GM18520 (cell line): ENCODE measurements at regions not wholly inside any gene's neighbourhood (a gene's known extent, or its start where the extent isn't known, plus 50 kb on each side); places are given as distances from the start of the nearest gene placed in this dataset.

Experiments used
- ATAC-seq: cut with Tn5 transposase; IDR thresholded peaks from one replicate; pipeline ENCODE4 v1.9.1; 2021; ENCODE audit not compliant: unreplicated experiment

DNA sequence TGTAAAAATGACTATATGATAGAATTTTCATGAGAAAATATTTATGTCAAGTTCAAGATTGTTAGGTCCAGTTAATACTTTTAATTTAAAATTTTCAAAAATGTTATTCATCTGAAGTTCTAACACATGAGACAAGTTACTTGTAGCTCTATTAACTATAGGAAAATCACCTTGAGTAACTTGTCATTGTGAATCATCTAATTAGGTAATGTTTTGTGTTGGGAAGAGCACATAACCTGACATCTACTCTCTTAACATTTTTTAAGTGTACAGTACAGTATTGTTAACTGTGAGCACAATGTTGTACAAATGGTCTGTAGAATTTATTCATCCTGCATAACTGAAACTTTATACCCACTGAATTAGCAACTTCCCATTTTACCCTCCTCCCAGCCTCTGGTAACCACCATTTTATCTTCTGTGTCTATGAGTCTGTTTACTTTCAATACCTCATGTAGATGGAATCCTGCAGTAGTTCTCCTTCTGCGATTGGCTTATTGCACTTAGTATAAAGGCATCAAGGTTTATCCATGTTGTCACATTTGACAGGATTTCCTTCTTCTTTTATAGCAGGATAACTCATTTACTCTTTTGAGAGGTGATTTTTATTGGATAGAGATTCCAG is 54.6 kb downstream of the ARL4A start:
- no peak for ATAC-seq

- no peak for ATAC-seq
These were observed 58.8 kb downstream of the ARL4A start for GRCh38 chr7:12746211-12746610.

GRCh38 chr7:12747687-12748306 is 60.4 kb downstream of the ARL4A start:
- ATAC-seq: no peak

DNA sequence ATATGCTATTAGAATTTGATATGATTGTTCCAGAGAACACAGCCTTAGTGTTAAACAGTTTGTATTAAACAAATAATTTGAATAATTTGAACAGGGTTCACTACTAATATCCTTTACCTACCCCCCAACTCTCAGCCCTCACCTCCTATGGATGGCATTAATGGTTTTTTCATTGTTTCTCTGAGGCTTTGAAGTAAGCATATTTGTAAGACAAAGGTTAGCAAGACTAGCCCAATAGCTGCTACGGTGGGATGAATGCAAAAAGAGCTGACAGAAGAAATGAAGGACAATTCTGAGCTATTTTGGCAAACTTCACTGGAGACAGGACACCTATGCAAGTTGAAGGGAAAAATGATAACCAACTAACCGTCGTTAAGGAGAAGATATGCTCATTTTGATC is 61.6 kb downstream of the ARL4A start:
- no peak for ATAC-seq

DNA sequence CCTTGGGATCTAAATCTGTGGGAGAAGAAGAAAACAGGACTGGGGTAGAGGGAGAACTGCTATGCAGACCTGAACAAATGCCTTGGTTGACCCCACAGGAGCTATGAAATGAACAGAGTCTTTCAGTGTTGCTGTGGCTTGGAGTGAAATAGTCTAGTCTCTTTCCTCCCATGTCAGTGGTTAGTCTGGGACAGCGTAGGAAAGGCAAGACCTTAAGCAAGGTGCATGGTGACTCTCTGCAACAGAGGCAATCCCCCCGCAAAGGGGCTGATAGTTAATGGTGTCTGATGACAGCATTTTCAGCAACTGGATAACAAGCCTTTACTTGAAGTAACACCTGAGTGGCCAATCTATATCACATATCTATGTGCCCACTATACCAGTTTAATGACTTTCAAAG is 62.3 kb downstream of the ARL4A start:
- ATAC-seq: no peak

GRCh38 chr7:12751764-12752163 is 64.3 kb downstream of the ARL4A start:
- ATAC-seq: no peak

GRCh38 chr7:12754179-12754578 is 66.7 kb downstream of the ARL4A start:
- ATAC-seq: no peak

DNA sequence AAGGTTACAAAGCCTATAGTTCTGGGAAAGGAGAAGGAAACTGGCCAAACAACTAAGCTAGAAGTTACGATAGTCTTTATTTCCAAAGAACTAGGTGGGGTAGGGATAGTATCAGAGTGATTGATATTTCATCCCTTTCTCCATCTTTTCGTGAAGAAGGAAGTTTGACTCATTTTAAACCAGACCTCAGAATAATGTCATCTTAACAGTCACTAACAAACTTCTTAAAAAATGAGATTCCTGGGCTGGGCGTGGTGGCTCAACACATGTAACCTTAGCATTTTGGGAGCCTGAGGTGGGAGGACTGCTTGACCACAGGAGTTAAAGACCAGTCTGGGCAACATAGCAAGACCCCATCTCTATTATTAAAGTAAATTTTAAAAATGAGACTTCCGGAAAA is 69.4 kb downstream of the ARL4A start:
- ATAC-seq: no peak

DNA sequence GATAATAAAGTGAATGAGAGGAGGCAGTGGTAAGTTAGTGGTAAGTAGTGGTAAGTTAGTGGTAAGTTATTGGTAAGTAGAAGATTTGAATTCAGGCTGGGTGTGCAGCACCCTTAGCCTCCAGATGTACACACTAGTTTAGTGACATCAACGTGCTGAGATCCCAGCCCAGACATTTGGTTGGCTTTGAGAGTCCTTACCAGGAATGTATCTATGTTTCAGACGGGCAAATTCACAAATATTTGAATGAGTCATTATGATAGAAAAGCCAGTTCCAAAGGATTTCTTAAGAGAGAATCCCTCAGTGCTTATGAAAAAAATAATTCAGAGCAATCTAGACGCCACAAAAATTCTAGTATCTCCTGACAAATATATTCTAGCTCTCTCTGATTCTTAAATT is 70.0 kb downstream of the ARL4A start:
- no peak for ATAC-seq

DNA sequence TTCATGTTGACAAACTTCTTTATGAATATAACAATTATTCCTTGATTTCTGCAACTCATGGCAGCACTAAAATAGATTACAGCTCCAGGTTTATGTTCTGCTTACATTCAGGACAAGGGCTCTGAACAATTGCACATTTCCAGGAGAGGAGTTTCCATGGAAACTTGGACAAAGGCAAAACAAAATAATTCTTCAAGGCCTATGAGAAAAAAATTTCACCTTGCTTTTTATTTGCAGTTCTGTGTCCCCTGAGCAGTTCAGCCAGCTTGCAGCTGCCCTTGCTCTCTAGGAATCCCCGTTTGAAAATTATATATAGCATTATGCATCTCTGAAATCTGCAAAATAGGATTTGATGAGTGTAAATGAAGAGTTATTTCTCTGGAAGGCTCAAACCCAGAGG is 71.7 kb downstream of the ARL4A start:
- ATAC-seq: no peak

DNA sequence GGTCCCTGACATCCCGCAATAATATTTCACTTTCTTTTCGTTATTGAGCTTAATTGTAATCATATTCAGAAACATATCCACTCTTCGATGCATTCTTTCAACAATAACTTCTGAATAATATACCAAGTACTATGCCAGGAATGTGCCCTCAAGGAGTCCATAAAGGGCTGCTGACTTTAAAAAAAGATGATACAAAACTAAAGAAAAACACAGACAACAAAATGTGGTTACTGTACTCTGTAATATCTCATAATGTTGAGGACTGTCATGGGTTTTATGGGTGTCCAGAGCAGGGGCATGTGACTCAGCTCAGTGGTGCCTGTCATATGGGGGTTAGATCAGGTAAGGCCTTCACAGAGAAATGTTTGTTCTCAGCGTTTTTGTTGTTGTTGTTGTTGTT is 73.7 kb downstream of the ARL4A start:
- ATAC-seq: no peak

GRCh38 chr7:12761691-12762090 is 74.3 kb downstream of the ARL4A start:
- no peak for ATAC-seq

DNA sequence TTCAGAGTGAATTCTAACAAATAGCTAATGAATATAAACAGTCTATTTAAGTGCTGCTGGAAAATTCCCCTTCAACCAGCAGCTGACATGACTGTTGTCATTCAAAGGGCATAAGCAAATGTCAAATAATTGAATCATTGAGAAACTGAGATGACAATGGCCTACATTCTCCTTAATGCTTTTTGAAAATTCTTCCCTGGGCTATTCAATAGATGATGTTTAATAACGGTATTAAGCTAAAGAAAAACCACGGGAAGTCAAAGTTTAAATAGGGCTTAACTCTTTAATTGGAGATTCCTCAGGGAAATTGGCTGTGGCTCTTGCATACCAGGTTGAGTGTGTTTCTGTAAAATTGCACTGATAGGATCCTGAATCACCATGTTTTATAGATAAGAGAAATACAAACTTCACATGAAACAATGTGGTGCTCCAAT is 77.0 kb downstream of the ARL4A start:
- ATAC-seq: no peak

DNA sequence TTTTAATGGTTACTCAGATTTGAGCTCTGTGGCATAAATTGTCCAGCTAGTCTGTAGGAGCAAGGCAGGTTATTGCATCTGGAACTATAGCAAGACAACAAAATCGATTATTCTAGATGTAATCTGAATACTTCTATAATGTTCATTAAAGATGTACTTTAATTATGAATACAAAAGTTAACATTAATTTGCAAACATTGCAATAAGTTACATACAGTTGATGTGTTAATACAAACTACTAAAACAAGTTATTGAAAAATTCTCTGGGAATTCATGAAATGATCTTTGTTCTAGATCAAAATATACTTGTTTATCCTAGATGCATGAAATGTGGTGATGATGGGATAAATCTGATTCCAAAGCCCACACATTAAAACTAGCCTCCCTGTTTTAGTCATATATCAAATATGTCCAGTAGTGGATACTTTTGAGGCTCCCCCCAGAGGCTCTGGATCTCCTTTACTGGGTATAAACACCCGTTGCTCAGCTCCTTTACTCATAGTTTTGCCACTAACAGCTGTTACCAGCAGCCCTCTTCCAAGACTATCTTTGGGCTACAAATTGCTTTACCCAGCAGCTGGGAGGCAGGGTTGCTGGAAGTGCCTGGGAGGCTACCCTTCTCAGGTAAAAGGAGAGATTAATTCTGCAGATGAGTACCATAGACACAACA is 78.1 kb downstream of the ARL4A start:
- no peak for ATAC-seq

DNA sequence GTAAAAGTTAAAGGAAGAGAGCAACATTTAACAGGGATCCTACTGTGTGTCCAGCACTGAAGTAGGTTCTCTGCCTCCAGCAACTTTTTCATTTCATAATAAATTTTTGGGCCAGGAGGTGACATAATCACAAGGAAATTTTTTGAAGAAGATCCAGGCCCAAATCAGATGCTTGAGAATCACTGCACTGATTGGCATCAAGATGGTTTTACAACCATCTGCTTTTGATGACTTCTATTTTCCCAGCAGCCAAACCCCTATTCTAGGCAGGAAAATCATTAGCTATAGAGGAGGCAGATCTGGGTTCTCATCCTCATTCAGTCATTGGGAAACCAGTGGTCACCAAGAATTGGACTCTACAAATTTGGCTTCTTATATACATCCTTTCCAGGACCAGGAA is 79.0 kb downstream of the ARL4A start:
- ATAC-seq: no peak

- ATAC-seq: no peak
These were observed 81.5 kb downstream of the ARL4A start for GRCh38 chr7:12768948-12769347.

DNA sequence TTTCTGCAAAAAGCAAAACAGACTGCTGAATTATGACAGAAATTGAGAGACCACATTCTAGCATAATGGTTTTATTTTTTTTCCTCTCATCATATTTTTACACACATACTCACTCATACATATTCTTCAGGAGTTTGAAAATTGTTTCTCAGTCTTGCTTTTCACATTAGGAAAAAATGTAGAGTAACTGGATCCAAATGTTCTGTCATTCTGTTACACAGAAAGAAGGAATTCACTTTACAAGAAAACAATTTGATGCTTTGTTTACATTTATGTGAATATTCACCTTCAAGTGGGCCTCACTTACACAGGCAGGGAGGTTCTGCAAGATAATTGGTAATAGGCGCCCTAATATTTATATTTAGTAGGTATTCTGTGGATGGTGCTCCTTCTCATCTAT is 82.0 kb downstream of the ARL4A start:
- no peak for ATAC-seq

- ATAC-seq: no peak
These were observed 83.0 kb downstream of the ARL4A start for GRCh38 chr7:12770227-12770975.

DNA sequence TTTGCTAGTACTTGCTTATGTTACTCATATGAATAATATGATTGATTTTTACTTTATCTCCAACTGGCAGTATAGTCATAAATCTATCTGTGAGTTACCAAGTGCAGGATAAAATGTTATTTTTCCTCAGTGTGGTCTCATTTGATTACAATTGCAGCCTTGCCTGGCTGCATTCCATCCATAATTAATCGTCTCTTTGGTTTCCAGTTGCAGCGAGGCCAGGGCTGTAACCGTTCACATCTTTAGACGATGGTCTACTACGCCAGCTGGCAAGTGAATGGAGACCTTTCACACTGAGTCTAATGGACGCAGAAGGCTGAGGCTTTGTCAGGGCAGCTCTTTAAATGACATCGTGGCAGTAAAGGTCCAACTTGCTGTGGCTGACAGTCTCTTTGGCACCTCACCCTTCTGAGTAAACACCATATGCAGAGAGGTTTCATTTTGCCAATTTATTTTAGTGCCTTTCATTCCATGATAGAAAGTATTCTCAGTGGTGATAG is 84.0 kb downstream of the ARL4A start:
- ATAC-seq: no peak

DNA sequence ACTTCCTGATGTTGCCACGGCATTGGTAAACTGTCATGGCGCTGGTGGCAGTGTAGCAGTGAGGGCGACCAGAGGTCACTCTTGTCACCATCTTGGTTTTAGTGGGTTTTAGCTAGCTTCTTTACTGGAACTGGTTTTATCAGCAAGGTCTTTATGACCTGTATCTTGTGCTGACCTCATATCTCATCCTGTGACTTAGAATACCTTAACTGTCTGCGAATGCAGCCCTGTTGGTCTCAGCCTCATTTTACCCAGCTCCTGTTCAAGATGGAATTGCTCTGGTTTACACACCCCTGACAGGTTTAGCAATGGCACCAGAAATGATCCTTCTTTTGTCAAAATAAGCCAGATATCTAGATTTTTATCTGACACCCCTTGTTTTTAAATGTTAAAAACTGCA is 85.3 kb downstream of the ARL4A start:
- no peak for ATAC-seq

DNA sequence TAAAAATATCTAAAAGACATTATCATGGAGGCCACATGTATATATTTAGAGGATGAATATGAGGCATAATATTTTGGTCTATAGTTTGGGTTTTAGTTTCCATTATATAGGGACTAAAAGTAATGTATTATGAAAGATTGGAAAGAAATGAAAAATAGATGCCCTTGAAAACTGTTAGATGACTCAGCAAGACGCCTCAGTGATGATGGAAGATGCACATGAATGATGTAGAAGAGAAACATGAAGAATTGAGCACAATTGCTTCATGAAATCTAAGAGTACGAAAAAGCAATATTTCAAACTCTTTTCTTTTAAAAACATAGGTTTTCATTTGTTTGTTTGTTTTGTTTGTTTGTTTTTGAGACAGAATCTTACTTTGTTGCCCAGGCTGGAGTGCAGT is 89.8 kb downstream of the ARL4A start:
- ATAC-seq: no peak

DNA sequence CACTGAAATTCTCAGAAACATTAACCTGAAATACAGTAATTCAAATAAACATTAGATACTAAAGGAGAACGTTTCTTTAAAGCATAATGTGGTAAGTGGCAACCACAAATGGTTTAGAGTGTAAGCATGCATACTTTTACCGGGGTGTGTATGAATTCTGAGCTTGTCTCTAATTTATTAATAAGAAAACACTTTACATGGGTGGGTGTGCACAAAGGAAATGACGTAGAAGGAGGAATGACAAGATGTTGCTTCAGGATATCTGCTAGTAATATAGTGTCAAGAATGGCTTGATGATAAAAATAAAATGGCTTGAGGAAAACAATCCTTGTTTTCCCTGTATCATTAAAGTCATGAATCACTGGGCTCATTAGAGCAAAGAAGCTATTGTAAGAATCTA is 92.5 kb downstream of the ARL4A start:
- ATAC-seq: no peak
